ENCODE measurements at regions not wholly inside any gene's neighbourhood (a gene's known extent, or its start where the extent isn't known, plus 50 kb on each side); places are given as distances from the start of the nearest gene placed in this dataset.

DNA sequence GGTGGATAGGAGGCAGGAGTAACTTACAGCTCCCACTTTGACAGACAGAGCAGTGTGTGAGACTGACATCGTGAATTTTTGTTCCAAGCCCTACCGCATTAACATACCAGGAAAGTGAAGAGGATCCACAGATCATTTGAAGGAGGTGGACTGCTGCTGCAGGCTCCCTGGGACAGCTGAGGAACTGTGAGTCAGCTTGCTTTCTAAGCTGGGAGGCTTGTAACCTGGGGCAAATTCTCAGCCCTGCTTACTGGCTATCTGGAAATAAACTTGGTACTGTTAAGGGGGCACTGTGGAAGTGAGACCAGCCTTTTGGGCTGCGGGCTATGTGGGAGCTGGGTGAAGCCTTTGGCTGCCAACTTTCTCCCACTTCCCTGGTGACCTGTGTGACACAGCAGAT, 1202.5 kb downstream of the DNAJB9 start:
- TF ChIP-seq CTCF (IDR thresholded peaks at IDR 0.05) = no peak
- no peak for DNase-seq (ENCODE audit: low spot score)
- Histone ChIP-seq H3K4me3 (no peak overlapping the region), H3K27ac (no peak overlapping the region)

DNA sequence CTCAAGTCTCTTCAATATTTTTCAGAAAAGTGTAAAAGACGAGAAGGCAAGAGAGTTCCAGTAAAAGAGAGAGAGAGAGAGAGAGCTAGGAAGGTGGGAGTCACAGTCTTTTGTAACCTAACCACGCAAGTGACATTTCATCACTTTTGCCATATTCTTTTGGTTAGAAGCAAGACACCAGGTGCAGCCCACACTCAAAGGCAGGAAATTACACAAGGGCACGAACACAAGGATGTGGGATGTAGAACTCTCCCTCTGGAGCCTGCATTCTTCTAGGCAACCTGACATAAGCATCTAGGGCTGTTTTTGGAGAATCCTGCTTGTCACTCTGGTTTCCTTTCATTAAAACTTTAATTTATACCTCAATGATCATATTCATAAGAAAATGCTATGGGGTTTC, 1213.1 kb downstream of the DNAJB9 start:
- H3K27ac ChIP-seq = no peak overlapping the region
- DNase-seq (ENCODE audit: low spot score) = no peak
- TF ChIP-seq CTCF (IDR thresholded peaks at IDR 0.05) = no peak
- no peak overlapping the region for H3K4me3 ChIP-seq

DNA sequence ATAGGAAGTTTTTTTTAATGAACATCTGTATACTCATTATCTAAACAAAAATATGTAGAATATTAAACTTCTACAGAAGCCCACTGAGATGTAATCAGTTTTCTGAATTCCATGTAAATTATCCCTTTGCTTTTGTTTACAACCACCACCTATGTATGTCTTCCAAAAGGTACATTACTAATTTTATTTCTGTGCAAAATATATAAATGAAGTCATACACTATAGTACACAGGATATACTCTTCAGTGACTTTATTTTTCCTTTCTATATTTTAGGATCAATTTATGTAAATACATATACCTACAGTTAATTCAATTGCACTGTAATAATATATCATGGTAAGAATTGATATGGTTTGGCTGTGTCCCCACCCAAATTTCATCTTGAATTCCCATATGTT, 1236.9 kb downstream of the DNAJB9 start:
- no peak for DNase-seq (ENCODE audit: low spot score)
- no peak for TF ChIP-seq CTCF (IDR thresholded peaks at IDR 0.05)
- H3K27ac ChIP-seq = no peak overlapping the region
- H3K4me3 ChIP-seq = no peak overlapping the region

DNA sequence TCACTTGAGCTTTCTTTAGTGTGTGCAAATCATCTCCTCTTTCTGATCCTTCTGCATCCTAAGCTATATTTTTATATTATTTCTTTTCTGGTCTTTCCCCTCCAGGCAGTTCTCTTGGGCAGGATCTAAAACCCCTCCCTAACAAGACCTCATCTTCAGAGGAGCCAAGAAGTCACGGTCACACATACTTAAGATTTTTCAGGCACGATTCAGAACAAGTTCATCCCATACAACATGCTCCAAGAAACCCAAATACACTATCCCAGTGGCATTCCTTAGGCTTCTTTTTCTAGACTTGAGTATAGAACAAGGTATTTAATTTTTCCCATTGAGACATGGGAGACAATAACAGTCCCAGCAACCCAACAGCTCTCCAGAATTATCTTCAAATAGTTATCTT, 1251.5 kb downstream of the DNAJB9 start:
- H3K27ac ChIP-seq = no peak overlapping the region
- TF ChIP-seq CTCF (IDR thresholded peaks at IDR 0.05) = no peak
- no peak for DNase-seq (ENCODE audit: low spot score)
- no peak overlapping the region for H3K4me3 ChIP-seq

GRCh38 chr7:109834851-109835250, 1256.1 kb upstream of the LRRN3 start:
- TF ChIP-seq CTCF (IDR thresholded peaks at IDR 0.05) = no peak
- DNase-seq (ENCODE audit: low spot score) = no peak

GRCh38 chr7:109835577-109835976, 1255.3 kb upstream of the LRRN3 start:
- no peak overlapping the region for H3K4me3 ChIP-seq
- TF ChIP-seq CTCF (IDR thresholded peaks at IDR 0.05) = no peak
- H3K27ac ChIP-seq = no peak overlapping the region
- no peak for DNase-seq (ENCODE audit: low spot score)

More at GRCh38 chr7:109834851-109835250, 1256.1 kb upstream of the LRRN3 start:
- no peak overlapping the region for H3K4me3 ChIP-seq
- H3K27ac ChIP-seq = no peak overlapping the region

- TF ChIP-seq CTCF (IDR thresholded peaks at IDR 0.05) = no peak
- H3K4me3 ChIP-seq = no peak overlapping the region
- H3K27ac ChIP-seq = no peak overlapping the region
- no peak for DNase-seq (ENCODE audit: low spot score)
Measured at GRCh38 chr7:109836016-109836415, 1254.9 kb upstream of the LRRN3 start.
